Natural killer cell treated with Interleukin-12 subunit alpha and Interleukin-12 subunit beta and Interleukin-15 and Interleukin-18, amount 100 ng/mL, for 72 hours (primary cell): ENCODE measurements at regions not wholly inside any gene's neighbourhood (a gene's known extent, or its start where the extent isn't known, plus 50 kb on each side); places are given as distances from the start of the nearest gene placed in this dataset.

ENCODE experiments used
- ATAC-seq, 2 donors: fragments of 150-1000 bp; cut with Tn5 transposase in 1 of 2; sonication (Bioruptor Pico), chemical (Tn5 transposase) in 1 of 2; 2 replicates each; pipeline ENCODE4 v1.10.0; 2021
- DNase-seq: peaks from one replicate; pipeline ENCODE4 v3.0.0; 2022; ENCODE audit warnings: low spot score
- H3K27ac Mint-ChIP-seq, 2 donors: 1 replicate in 1 of 2; 2 replicates in 1 of 2; pipeline ENCODE4 v1.8.0; 2022; ENCODE audit warnings: mixed read lengths in 2 of 2, mild to moderate bottlenecking in 1 of 2, moderate library complexity in 1 of 2
- H3K27me3 Mint-ChIP-seq, 2 donors: 1 replicate in 1 of 2; 2 replicates in 1 of 2; pipeline ENCODE4 v1.8.0; 2022; ENCODE audit warnings: mixed read lengths in 2 of 2
- H3K36me3 Mint-ChIP-seq: one replicate; pipeline ENCODE4 v1.8.0; 2022; ENCODE audit warnings: mixed read lengths
- H3K4me1 Mint-ChIP-seq, 2 donors: 1 replicate in 1 of 2; 2 replicates in 1 of 2; pipeline ENCODE4 v1.8.0; 2022; ENCODE audit warnings: low read depth in 2 of 2, mixed read lengths in 2 of 2, mild to moderate bottlenecking in 1 of 2
- H3K4me3 Mint-ChIP-seq: one replicate; pipeline ENCODE4 v1.8.0; 2022; ENCODE audit warnings: mixed read lengths
- H3K9me3 Mint-ChIP-seq: 2 replicates; pipeline ENCODE4 v1.8.0; 2022; ENCODE audit warnings: mixed read lengths

DNA sequence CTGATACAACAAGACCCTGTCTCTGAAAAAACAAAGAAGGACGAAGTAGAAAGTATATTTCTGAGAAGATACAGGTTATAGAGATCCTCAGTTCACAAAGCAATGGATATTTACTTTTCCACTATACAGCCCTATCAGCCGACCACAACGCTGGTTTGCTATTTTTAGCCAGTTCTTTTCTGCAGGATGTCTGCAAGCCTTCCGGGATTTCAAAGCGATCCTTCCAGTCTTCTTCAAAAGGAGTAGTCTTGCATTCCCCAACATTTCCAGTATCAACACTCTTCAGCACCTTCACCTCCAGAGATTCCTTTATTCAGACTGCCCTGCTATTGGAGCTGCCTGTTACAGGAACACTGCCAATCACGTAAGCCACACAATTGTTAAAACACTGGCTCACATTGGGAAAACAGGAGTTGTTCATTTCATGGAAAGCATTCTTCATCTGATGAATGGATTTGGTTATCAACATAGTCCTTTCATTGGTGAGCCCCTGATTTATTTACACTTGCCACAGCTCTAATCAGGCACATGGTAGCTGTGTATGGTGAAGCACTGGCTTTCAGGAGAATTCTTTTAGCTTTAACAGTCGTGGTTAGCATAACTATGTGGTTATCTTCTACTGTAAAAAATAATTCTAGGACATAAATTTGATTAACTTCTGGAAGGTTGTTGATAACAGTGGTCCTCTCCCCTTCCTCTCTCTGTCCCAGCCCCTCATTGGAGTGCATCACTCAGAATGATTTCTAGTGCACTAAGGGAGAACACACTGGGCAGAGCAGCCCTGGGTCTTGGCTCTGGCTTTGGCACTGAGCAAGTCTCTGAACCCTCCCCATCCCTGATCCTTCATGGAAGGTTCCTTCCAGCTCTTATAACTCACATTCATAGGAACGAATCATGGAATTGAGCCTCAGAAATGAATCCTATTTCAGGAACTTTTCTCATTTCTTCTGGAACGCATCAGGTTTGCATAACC, 109.9 kb upstream of the SORBS2 start:
- H3K27me3 Mint-ChIP-seq, result peaks cover 3 to 23% of the 10 kb centered on the region in 2 donors
- DNase-seq (no peak), ATAC-seq (no peak)
- H3K27ac Mint-ChIP-seq, result no peak overlapping the region
- H3K4me1 Mint-ChIP-seq, result no peaks in the 10 kb centered on the region
- peaks cover 4% of the 10 kb centered on the region for H3K36me3 Mint-ChIP-seq
- H3K9me3 Mint-ChIP-seq, result peaks cover 4% of the 10 kb centered on the region
- no peak overlapping the region for H3K4me3 Mint-ChIP-seq

- Mint-ChIP-seq H3K27me3 (peaks cover 3 to 23% of the 10 kb centered on the region in 2 donors), H3K9me3 (peaks cover 4% of the 10 kb centered on the region), H3K4me1 (no peaks in the 10 kb centered on the region), H3K4me3 (no peak overlapping the region), H3K27ac (no peak overlapping the region), H3K36me3 (peaks cover 4% of the 10 kb centered on the region)
- DNase-seq, result no peak
- ATAC-seq, result no peak
These were observed 112.6 kb upstream of the SORBS2 start for GRCh38 chr4:185924458-185925044.

- DNase-seq (no peak), ATAC-seq (no peak)
- H3K27ac Mint-ChIP-seq, result no peak overlapping the region
- peaks cover 3 to 22% of the 10 kb centered on the region in 2 donors for H3K27me3 Mint-ChIP-seq
- H3K9me3 Mint-ChIP-seq, result peaks cover 4% of the 10 kb centered on the region
- peaks cover 4% of the 10 kb centered on the region for H3K36me3 Mint-ChIP-seq
- H3K4me3 Mint-ChIP-seq, result no peak overlapping the region
- no peaks in the 10 kb centered on the region for H3K4me1 Mint-ChIP-seq
These were observed 113.9 kb upstream of the SORBS2 start for GRCh38 chr4:185925910-185926360.

GRCh38 chr4:185931375-185931774, 119.4 kb upstream of the SORBS2 start:
- Mint-ChIP-seq H3K4me3 (no peak overlapping the region), H3K36me3 (no peaks in the 10 kb centered on the region), H3K27ac (peak overlapping the region in 1 of 2 donors; percentile 1), H3K27me3 (no peaks in the 10 kb centered on the region), H3K4me1 (peaks cover 5 to 20% of the 10 kb centered on the region in 2 donors), H3K9me3 (no peaks in the 10 kb centered on the region)
- ATAC-seq (no peak), DNase-seq (no peak)

- no peaks in the 10 kb centered on the region for H3K36me3 Mint-ChIP-seq
- H3K27me3 Mint-ChIP-seq, result no peaks in the 10 kb centered on the region
- H3K4me1 Mint-ChIP-seq, result peaks cover 5 to 20% of the 10 kb centered on the region in 2 donors
- ATAC-seq (no peak), DNase-seq (no peak)
- peak overlapping the region; percentile 21 for H3K4me3 Mint-ChIP-seq
- H3K27ac Mint-ChIP-seq, result no peak overlapping the region
- no peaks in the 10 kb centered on the region for H3K9me3 Mint-ChIP-seq
These were observed 120.0 kb upstream of the SORBS2 start for GRCh38 chr4:185931986-185932385.

GRCh38 chr4:185932491-185932890, 120.5 kb upstream of the SORBS2 start:
- ATAC-seq, result no peak
- peak overlapping the region; percentile 26 for H3K4me3 Mint-ChIP-seq
- peak overlapping the region in 1 of 2 donors; percentile 13 for H3K27ac Mint-ChIP-seq
- DNase-seq, result no peak
- H3K36me3 Mint-ChIP-seq, result no peaks in the 10 kb centered on the region
- no peaks in the 10 kb centered on the region for H3K9me3 Mint-ChIP-seq
- peaks cover 5 to 20% of the 10 kb centered on the region in 2 donors for H3K4me1 Mint-ChIP-seq
- H3K27me3 Mint-ChIP-seq, result no peaks in the 10 kb centered on the region

- Mint-ChIP-seq H3K4me1 (peaks cover 5 to 20% of the 10 kb centered on the region in 2 donors), H3K36me3 (no peaks in the 10 kb centered on the region), H3K9me3 (no peaks in the 10 kb centered on the region), H3K27ac (peak overlapping the region in 1 of 2 donors; percentile 13), H3K27me3 (no peaks in the 10 kb centered on the region), H3K4me3 (peak overlapping the region; percentile 26)
- ATAC-seq (peak; percentile 60 to 67), DNase-seq (no peak)
These were observed 121.1 kb upstream of the SORBS2 start for GRCh38 chr4:185933078-185933581.

- H3K4me1 Mint-ChIP-seq, result peaks cover 5 to 15% of the 10 kb centered on the region in 2 donors
- no peaks in the 10 kb centered on the region for H3K36me3 Mint-ChIP-seq
- no peak overlapping the region for H3K27ac Mint-ChIP-seq
- no peak for ATAC-seq
- H3K27me3 Mint-ChIP-seq, result peaks cover 0 to 3% of the 10 kb centered on the region in 2 donors
- H3K4me3 Mint-ChIP-seq, result no peak overlapping the region
- H3K9me3 Mint-ChIP-seq, result no peaks in the 10 kb centered on the region
- DNase-seq, result no peak
These were observed 124.8 kb upstream of the SORBS2 start for GRCh38 chr4:185936650-185937376.

GRCh38 chr4:185938654-185939053, 126.7 kb upstream of the SORBS2 start:
- H3K4me3 Mint-ChIP-seq, result no peak overlapping the region
- no peaks in the 10 kb centered on the region for H3K9me3 Mint-ChIP-seq
- DNase-seq (no peak), ATAC-seq (no peak)
- peaks cover 0 to 3% of the 10 kb centered on the region in 2 donors for H3K27me3 Mint-ChIP-seq
- peaks cover 0 to 1% of the 10 kb centered on the region in 2 donors for H3K4me1 Mint-ChIP-seq
- no peaks in the 10 kb centered on the region for H3K36me3 Mint-ChIP-seq
- no peak overlapping the region for H3K27ac Mint-ChIP-seq

DNA sequence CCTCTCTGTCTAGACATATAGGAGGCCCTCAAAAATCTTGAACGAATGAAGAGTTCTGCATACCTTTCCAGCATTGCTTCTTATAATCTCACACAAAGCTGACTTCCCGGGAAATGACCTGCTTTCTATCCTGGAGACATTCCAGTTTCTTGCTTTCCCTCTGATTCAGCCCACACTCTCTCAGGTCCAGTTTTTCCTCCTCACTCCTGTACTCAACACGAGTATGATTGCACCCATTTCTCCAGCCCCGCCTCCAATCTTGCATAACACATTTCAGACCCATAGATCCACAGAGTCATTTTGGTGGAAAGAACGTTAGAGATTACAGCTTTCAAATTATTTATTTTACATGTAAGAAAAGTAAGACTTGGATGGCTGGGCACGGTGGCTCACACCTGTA, 127.5 kb upstream of the TLR3 start:
- Mint-ChIP-seq H3K36me3 (no peaks in the 10 kb centered on the region), H3K9me3 (no peaks in the 10 kb centered on the region), H3K27ac (no peak overlapping the region), H3K4me3 (no peak overlapping the region), H3K27me3 (peaks cover 0 to 7% of the 10 kb centered on the region in 2 donors), H3K4me1 (peaks cover 0 to 5% of the 10 kb centered on the region in 2 donors)
- DNase-seq (no peak), ATAC-seq (no peak)

- H3K4me3 Mint-ChIP-seq, result no peak overlapping the region
- no peaks in the 10 kb centered on the region for H3K9me3 Mint-ChIP-seq
- DNase-seq, result no peak
- no peak overlapping the region for H3K27ac Mint-ChIP-seq
- peaks cover 13 to 15% of the 10 kb centered on the region in 2 donors for H3K27me3 Mint-ChIP-seq
- H3K36me3 Mint-ChIP-seq, result no peaks in the 10 kb centered on the region
- ATAC-seq, result no peak
- H3K4me1 Mint-ChIP-seq, result peaks cover 0 to 5% of the 10 kb centered on the region in 2 donors
These were observed 123.7 kb upstream of the TLR3 start for GRCh38 chr4:185945252-185945651.

DNA sequence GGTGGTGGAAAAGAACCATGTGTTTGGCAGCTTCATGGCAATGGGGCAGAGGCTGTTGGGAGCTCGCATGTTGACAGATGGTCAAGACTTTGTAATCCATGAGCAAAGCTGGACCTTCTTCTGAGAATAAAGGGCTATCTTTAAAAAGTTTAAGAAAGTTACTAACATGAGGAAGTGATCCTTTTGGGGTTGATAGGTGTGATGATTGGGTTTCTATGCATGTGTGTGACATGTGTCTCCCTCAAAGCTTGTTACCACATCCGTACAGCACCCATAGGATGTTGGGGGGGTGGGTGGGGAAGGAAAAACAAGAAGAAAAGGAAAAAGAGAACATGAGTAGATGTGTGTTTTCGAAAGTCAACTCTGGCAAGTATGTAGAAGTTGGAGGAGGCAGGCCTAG, 123.0 kb upstream of the TLR3 start:
- Mint-ChIP-seq H3K27me3 (peaks cover 13 to 15% of the 10 kb centered on the region in 2 donors), H3K4me3 (no peak overlapping the region), H3K36me3 (no peaks in the 10 kb centered on the region), H3K4me1 (peaks cover 0 to 5% of the 10 kb centered on the region in 2 donors), H3K27ac (no peak overlapping the region), H3K9me3 (no peaks in the 10 kb centered on the region)
- ATAC-seq (no peak), DNase-seq (no peak)

DNA sequence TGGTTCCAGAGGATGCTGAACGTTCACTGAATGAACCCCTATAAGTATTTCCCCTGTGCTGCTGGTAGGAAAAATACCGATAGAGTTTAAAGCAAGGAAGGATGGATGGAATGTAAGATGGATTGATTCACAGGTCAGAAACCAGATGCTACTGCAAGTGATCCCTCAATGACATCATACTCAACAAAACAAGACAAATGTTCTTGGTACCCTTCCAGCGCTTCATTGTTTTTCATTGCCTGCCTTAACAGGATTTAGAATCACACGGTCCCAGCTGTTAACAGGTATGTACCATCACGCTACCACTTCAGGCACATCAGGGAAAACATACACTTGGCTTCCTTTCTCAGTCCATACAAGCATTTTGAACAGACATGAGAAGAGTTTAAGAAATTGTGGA, 118.1 kb upstream of the TLR3 start:
- H3K9me3 Mint-ChIP-seq, result no peaks in the 10 kb centered on the region
- H3K27me3 Mint-ChIP-seq, result peaks cover 10 to 26% of the 10 kb centered on the region in 2 donors
- H3K27ac Mint-ChIP-seq, result no peak overlapping the region
- H3K4me1 Mint-ChIP-seq, result no peaks in the 10 kb centered on the region
- no peaks in the 10 kb centered on the region for H3K36me3 Mint-ChIP-seq
- ATAC-seq, result no peak
- no peak for DNase-seq
- H3K4me3 Mint-ChIP-seq, result no peak overlapping the region
